Left kidney (tissue), 1 donor: ENCODE measurements at regions not wholly inside any gene's neighbourhood (a gene's known extent, or its start where the extent isn't known, plus 50 kb on each side); places are given as distances from the start of the nearest gene placed in this dataset.

ENCODE experiments used
- DNase-seq: peaks from one replicate; pipeline ENCODE4 v3.0.0-alpha.2; 2013

GRCh38 chr2:149651229-149651628 is 63.7 kb upstream of the MMADHC start:
- no peak for DNase-seq

- no peak for DNase-seq
Measured at GRCh38 chr2:149650006-149650405, 62.4 kb upstream of the MMADHC start.

GRCh38 chr2:149648282-149649030 is 60.9 kb upstream of the MMADHC start:
- no peak for DNase-seq

- DNase-seq = peak; percentile 24
Measured at GRCh38 chr2:149645391-149645790, 57.8 kb upstream of the MMADHC start.
